Activated CD4-positive, alpha-beta T cell treated with anti-CD3 and anti-CD28 coated beads for 4 hours (primary cell): ENCODE measurements at regions not wholly inside any gene's neighbourhood (a gene's known extent, or its start where the extent isn't known, plus 50 kb on each side); places are given as distances from the start of the nearest gene placed in this dataset.

Experiments
- DNase-seq, 2 donors: peaks; one replicate each; pipeline ENCODE4 v3.0.0-alpha.2; 2020

- no peak for DNase-seq
These were observed 603.4 kb downstream of the PTPRU start for GRCh38 chr1:29839726-29840125.

GRCh38 chr1:29838738-29839320 lies 602.5 kb downstream of the PTPRU start:
- DNase-seq = no peak

- no peak for DNase-seq
These were observed 600.6 kb downstream of the PTPRU start for GRCh38 chr1:29836651-29837646.

- DNase-seq = no peak
These were observed 599.6 kb downstream of the PTPRU start for GRCh38 chr1:29835874-29836273.

- no peak for DNase-seq
These were observed 599.1 kb downstream of the PTPRU start for GRCh38 chr1:29835406-29835805.

- no peak for DNase-seq
These were observed 597.3 kb downstream of the PTPRU start for GRCh38 chr1:29833581-29833980.

- no peak for DNase-seq
These were observed 596.6 kb downstream of the PTPRU start for GRCh38 chr1:29832936-29833335.

- DNase-seq = no peak
These were observed 596.1 kb downstream of the PTPRU start for GRCh38 chr1:29832471-29832870.

GRCh38 chr1:29831500-29832117 lies 595.3 kb downstream of the PTPRU start:
- DNase-seq = no peak

GRCh38 chr1:29830916-29831315 lies 594.6 kb downstream of the PTPRU start:
- no peak for DNase-seq

GRCh38 chr1:29830383-29830782 lies 594.1 kb downstream of the PTPRU start:
- no peak for DNase-seq

- no peak for DNase-seq
These were observed 593.4 kb downstream of the PTPRU start for GRCh38 chr1:29829448-29830344.

- no peak for DNase-seq
These were observed 592.5 kb downstream of the PTPRU start for GRCh38 chr1:29828526-29829447.

GRCh38 chr1:29827801-29828525 lies 591.6 kb downstream of the PTPRU start:
- no peak for DNase-seq

- no peak for DNase-seq
These were observed 591.0 kb downstream of the PTPRU start for GRCh38 chr1:29827237-29827750.

- no peak for DNase-seq
These were observed 590.3 kb downstream of the PTPRU start for GRCh38 chr1:29826646-29827045.

- DNase-seq = no peak
These were observed 589.7 kb downstream of the PTPRU start for GRCh38 chr1:29825941-29826415.

- DNase-seq = no peak
These were observed 589.1 kb downstream of the PTPRU start for GRCh38 chr1:29825274-29825940.

GRCh38 chr1:29824511-29825273 lies 588.4 kb downstream of the PTPRU start:
- no peak for DNase-seq
